Mesothelial cell of epicardium (in vitro differentiated cells): ENCODE measurements at regions not wholly inside any gene's neighbourhood (a gene's known extent, or its start where the extent isn't known, plus 50 kb on each side); places are given as distances from the start of the nearest gene placed in this dataset.
A peak's percentile ranks its signal among the peaks of the same experiment; 100 is the strongest.

Experiments
- DNase-seq, 2 experiments: peaks; one replicate each; pipeline ENCODE4 v3.0.0; 2021; ENCODE audit warnings: low spot score in 2 of 2; ENCODE audit not compliant: unreplicated experiment in 2 of 2
- H3K27ac Mint-ChIP-seq: 2 replicates; pipeline ENCODE4 v1.8.0; 2021; ENCODE audit warnings: mixed read lengths
- H3K27me3 Mint-ChIP-seq: 2 replicates; pipeline ENCODE4 v1.8.0; 2021; ENCODE audit warnings: low read depth, mixed read lengths
- H3K36me3 Mint-ChIP-seq: 2 replicates; pipeline ENCODE4 v1.8.0; 2021; ENCODE audit warnings: mixed read lengths
- H3K4me1 Mint-ChIP-seq: 2 replicates; pipeline ENCODE4 v1.8.0; 2021; ENCODE audit warnings: mixed read lengths
- H3K4me3 Mint-ChIP-seq: 2 replicates; pipeline ENCODE4 v1.8.0; 2021; ENCODE audit warnings: mild to moderate bottlenecking, moderate library complexity, mixed read lengths
- H3K9me3 Mint-ChIP-seq: 2 replicates; pipeline ENCODE4 v1.8.0; 2021; ENCODE audit warnings: mixed read lengths
- CTCF ChIP-seq: fragments of 200-600 bp; sonication (generic); IDR thresholded peaks from one replicate; pipeline ENCODE4 v1.5.0; 2021; ENCODE audit warnings: antibody characterized with exemption; ENCODE audit not compliant: unreplicated experiment

DNA sequence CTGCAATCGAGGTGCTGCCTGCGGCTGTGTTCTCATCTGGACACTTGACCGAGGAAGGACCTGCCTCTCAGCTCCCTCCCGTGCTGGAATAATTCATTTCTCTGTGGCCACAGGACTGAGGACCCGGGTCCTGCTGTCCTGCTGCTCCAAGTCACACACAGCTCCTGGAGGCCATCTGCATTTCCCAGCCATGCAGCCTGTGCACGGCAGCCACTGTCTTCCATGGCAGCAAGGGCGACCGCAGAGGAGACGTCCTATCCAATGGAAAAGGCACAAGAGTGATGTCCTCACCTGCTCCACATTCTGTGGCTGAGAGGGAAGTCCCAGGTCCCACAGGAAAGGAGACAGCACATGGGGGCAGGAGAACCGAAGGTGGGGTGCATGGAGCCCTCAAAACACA is 495.8 kb downstream of the BRD1 start:
- DNase-seq: no peak
- TF ChIP-seq CTCF: no peak
- Mint-ChIP-seq H3K27ac (no peak overlapping the region), H3K4me3 (no peak overlapping the region), H3K4me1 (no peaks in the 10 kb centered on the region), H3K9me3 (peaks cover 4% of the 10 kb centered on the region), H3K27me3 (peaks cover 25% of the 10 kb centered on the region), H3K36me3 (no peaks in the 10 kb centered on the region)

DNA sequence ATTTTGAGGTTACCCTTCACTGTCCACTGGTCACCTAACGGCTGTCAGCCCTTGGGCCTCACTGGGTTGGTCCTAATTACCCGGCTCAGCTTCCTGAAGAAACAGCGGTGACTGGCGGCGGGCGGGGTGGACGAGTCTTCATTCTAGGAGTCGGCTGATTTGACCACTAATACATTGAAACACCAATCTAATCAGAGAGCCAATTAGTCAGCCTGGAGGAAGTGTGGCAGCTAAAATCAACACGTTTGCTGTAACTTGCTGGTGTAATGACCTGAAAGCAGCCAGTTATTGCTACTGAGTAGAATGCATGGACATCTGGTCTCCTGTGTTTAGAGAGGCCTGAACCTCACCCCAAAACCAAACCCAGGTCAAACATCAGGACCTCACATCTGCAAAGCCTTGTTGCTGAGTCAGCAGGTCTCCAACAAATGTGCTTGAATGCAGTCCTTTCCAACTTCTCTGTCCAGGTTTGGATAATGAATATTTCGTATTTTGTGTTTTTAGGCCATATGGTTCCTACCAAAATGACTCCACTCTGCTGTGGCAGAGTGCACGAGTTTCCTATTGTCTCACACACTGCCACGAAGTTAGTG is 496.4 kb downstream of the BRD1 start:
- Mint-ChIP-seq H3K27ac (no peak overlapping the region), H3K36me3 (no peaks in the 10 kb centered on the region), H3K9me3 (peaks cover 7% of the 10 kb centered on the region), H3K27me3 (peaks cover 25% of the 10 kb centered on the region), H3K4me3 (no peak overlapping the region), H3K4me1 (no peaks in the 10 kb centered on the region)
- no peak for DNase-seq
- no peak for TF ChIP-seq CTCF

- Mint-ChIP-seq H3K36me3 (no peaks in the 10 kb centered on the region), H3K4me3 (no peak overlapping the region), H3K27me3 (peaks cover 22% of the 10 kb centered on the region), H3K4me1 (no peaks in the 10 kb centered on the region), H3K27ac (no peak overlapping the region), H3K9me3 (peaks cover 7% of the 10 kb centered on the region)
- peak in 1 of 2 experiments; percentile 21 for DNase-seq
- no peak for TF ChIP-seq CTCF
Measured at GRCh38 chr22:49330421-49331222, 497.1 kb downstream of the BRD1 start.

- peaks cover 7% of the 10 kb centered on the region for H3K9me3 Mint-ChIP-seq
Measured at GRCh38 chr22:49329636-49330035, 498.0 kb downstream of the BRD1 start.

DNA sequence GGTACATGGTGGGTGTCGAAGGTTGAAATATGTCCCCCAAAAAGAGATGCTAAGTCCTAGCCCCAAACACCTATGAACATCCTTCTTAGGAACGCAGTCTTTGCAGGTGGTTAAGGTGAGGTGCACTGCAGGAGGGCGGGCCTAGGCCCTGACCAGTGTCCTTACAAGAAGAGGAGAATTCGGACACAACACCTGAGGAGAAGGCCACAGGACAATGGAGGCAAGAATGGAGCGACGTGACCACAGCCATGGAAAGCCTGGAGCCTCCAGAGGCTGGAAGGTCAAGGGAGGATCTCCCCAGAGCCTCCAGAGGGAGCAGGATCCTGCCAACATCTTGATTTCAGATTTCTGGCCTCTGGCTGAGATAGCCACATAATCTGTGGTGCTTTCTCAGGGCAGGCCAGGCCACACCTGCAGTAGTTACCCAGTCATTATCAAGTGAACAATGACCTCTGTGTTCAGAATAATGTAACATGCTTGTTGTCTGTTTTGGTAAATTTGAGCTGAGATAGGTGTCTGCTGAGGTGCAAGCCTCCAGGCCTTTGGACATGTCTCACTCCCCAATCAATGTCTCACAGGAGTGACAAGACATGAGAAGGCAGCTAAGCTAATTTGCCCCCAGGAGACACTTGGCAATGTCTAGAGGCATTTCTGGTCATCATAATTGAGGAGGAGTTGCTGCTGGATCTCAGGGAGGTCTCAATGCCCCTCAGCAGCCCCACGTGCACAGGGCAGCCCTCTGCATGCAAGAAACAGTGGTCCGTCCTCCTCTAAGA is 498.9 kb downstream of the BRD1 start:
- Mint-ChIP-seq H3K27me3 (peaks cover 23% of the 10 kb centered on the region), H3K36me3 (no peaks in the 10 kb centered on the region), H3K9me3 (peaks cover 7% of the 10 kb centered on the region), H3K4me3 (no peak overlapping the region), H3K4me1 (no peaks in the 10 kb centered on the region), H3K27ac (no peak overlapping the region)
- TF ChIP-seq CTCF: no peak
- peak in 1 of 2 experiments; percentile 22 for DNase-seq

More at GRCh38 chr22:49329636-49330035, 498.0 kb downstream of the BRD1 start:
- TF ChIP-seq CTCF: no peak
- H3K27me3 Mint-ChIP-seq: peaks cover 22% of the 10 kb centered on the region
- no peak overlapping the region for H3K4me3 Mint-ChIP-seq
- DNase-seq: peak in 1 of 2 experiments; percentile 6
- H3K4me1 Mint-ChIP-seq: no peaks in the 10 kb centered on the region
- no peaks in the 10 kb centered on the region for H3K36me3 Mint-ChIP-seq
- H3K27ac Mint-ChIP-seq: no peak overlapping the region
